ENCODE measurements at regions not wholly inside any gene's neighbourhood (a gene's known extent, or its start where the extent isn't known, plus 50 kb on each side); places are given as distances from the start of the nearest gene placed in this dataset.

DNA sequence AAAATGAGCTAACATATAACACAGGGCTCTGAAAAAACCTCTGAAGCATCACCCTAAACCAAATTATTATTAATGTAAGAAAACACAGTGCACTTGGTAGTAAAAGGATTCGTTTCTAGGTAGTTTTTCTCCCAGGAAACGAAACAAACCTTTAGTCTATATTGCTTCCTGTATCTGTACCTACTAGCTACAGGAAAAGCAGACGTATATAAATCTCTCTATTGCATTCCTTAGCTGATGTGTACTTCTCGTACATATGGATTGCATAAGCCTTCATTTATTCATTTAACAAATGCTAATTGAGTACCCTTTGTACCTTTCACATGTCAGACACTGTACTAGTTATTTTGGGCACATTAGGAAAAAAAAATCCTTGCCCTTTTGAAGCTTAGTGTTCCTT, 85.0 kb upstream of the RASA1 start:
- Histone ChIP-seq H3K4me3 (ENCODE audit: insufficient read depth, low read depth, low read length) (no peak overlapping the region), H4K8ac (ENCODE audit: low read depth in 2 of 2, low read length in 2 of 2) (no peak overlapping the region), H4K91ac (ENCODE audit: insufficient read depth, low read depth, low read length) (no peak overlapping the region), H2BK120ac (ENCODE audit: low read depth, low read length) (no peak overlapping the region), H2BK20ac (ENCODE audit: low read depth, low read length) (no peak overlapping the region), H2AK9ac (replicated peaks; ENCODE audit: low read depth, low read length, poor library complexity) (no peak overlapping the region), H3K23ac (ENCODE audit: low read depth, low read length) (no peak overlapping the region), H3K27ac (ENCODE audit: insufficient read depth, low read length) (no peak overlapping the region), H3K27me3 (ENCODE audit: control insufficient read depth, insufficient read depth, low read length) (no peaks in the 10 kb centered on the region), H2BK5ac (ENCODE audit: low read depth, low read length, poor library complexity, severe bottlenecking) (no peak overlapping the region), H4K5ac (ENCODE audit: low read depth, low read length) (no peak overlapping the region), H3K36me3 (ENCODE audit: control insufficient read depth, insufficient read depth, low read length) (no peaks in the 10 kb centered on the region), H3K4ac (ENCODE audit: low read depth, low read length) (no peak overlapping the region), H3K14ac (replicated peaks; ENCODE audit: low read depth, low read length) (no peak overlapping the region), H3K9me1 (ENCODE audit: insufficient read depth, low read length) (no peaks in the 10 kb centered on the region; the same call in 1 of the 2 replicates), H2BK15ac (ENCODE audit: low read depth, low read length) (no peak overlapping the region), H3K4me1 (ENCODE audit: control insufficient read depth, insufficient read depth, low read length) (no peaks in the 10 kb centered on the region), H4K20me1 (ENCODE audit: insufficient read depth, low read length) (no peaks in the 10 kb centered on the region), H2AK5ac (ENCODE audit: low read depth, low read length) (no peak overlapping the region), H3K56ac (ENCODE audit: extremely low read depth, insufficient read depth, low read length) (no peak overlapping the region), H3K9me3 (ENCODE audit: control insufficient read depth, insufficient read depth, low read length) (no peaks in the 10 kb centered on the region), H2AFZ (replicated peaks; ENCODE audit: low read length, poor library complexity) (no peak overlapping the region), H3K9ac (ENCODE audit: low read depth, low read length) (no peak overlapping the region), H3K79me1 (ENCODE audit: low read depth in 1 of 2, low read length in 2 of 2) (no peaks in the 10 kb centered on the region), H3K18ac (ENCODE audit: low read depth, low read length) (no peak overlapping the region), H3K4me2 (ENCODE audit: low read depth, low read length) (no peak overlapping the region)
- CTCF ChIA-PET: interaction anchor here (0.6 to 1.2 kb wide), 2 partner anchors 12 to 77 kb away, joined by 3 read pairs; no protein-coding TSS in a partner anchor
- no TSS peak for BruUV-seq (replicated peaks)
- 60% methylated on average over 1 of the region's 4 CpGs; no CpG with 5 or more reads in 1 of the 2 experiments for WGBS, 2 experiments (ENCODE audit: extremely low coverage in 2 of 2, insufficient read length in 1 of 2)
- POLR2A ChIA-PET (ENCODE audit: unreplicated experiment): no interaction called here
- dilution Hi-C loops (cut with HindIII; ENCODE audit: low sequenced_read_pairs, unreplicated experiment) (no loop called here), intact Hi-C loops (cut with micrococcal nuclease) (no loop called here), in situ Hi-C loops (cut with MboI; ENCODE audit: low sequenced_read_pairs) (no loop called here)
- TF ChIP-seq, protein P1, sequence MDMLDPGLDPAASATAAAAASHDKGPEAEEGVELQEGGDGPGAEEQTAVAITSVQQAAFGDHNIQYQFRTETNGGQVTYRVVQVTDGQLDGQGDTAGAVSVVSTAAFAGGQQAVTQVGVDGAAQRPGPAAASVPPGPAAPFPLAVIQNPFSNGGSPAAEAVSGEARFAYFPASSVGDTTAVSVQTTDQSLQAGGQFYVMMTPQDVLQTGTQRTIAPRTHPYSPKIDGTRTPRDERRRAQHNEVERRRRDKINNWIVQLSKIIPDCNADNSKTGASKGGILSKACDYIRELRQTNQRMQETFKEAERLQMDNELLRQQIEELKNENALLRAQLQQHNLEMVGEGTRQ (IDR thresholded peaks at IDR 0.05; ENCODE audit: low read depth, low read length): no peak
- ATAC-seq (ENCODE audit: low read depth): no peak
- DNase-seq: no peak
